GM21360 (cell line): ENCODE measurements at regions not wholly inside any gene's neighbourhood (a gene's known extent, or its start where the extent isn't known, plus 50 kb on each side); places are given as distances from the start of the nearest gene placed in this dataset.
"Not testable (repeated sequence)": the region's sequence is repeated elsewhere in the genome, so short reads cannot be mapped to it uniquely, and the experiment has no call there.

ENCODE experiments used
- ATAC-seq: cut with Tn5 transposase; IDR thresholded peaks from one replicate; pipeline ENCODE4 v1.9.1; 2021; ENCODE audit warnings: mild to moderate bottlenecking, moderate library complexity; ENCODE audit not compliant: unreplicated experiment

DNA sequence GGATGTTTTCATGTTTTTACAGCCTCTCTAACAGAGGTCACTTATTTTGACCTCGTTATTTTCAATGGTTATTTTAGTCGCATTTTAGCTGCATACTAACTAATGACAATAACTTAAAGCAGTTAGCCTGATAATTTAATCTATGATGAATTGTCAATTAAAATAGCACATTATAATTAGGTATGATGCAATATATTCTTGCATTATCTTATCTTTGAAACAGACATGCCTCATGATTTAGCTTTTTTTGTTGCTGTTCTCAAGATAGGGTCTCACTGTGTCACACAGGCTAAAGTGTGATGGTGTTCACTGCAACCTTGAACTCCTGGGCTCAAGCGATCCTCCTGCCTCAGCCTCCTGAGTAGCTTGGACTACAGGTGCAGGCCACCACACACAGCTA lies 126.4 kb downstream of the KBTBD2 start:
- no peak for ATAC-seq

GRCh38 chr7:32762925-32763293 lies 128.7 kb downstream of the KBTBD2 start:
- ATAC-seq = no peak

- ATAC-seq = not testable (repeated sequence)
Observed at GRCh38 chr7:32762206-32762924, 129.2 kb downstream of the KBTBD2 start.

DNA sequence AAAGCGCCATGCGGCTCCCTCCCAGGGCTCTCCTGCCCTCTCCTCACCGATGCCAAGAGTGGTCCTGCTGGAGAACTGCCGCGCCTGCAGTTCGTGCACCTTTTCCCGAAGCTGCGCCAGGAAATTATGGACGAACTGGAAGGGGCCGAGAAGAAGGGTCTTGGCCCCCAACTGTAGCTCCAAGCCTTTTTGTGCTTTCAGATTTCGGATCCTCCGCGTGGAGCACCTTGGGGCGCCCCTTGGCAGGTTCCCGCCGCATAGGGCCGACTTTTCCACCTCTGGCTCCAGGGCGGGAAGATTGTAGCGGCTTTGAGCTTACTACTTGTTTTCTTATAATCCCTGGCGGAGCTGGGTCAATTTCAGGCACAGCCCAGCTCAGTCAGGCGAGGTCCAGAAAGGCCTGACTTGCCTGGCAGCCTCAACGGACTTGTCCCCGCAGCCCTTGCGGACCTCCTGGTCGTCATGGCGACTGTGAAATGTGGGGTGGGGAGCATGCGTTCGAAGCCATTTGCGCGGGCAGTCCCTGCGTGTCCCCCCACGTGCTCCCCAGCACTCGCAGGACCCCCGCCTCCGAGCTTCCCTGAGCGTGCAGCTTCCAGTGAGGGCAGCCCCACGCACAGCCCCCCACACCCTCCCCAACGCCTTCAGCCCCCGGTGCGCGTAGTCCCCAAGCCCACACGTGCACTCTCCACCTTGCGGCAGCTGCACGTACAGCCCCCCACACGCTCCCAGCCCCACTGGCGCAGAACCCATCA lies 129.9 kb downstream of the KBTBD2 start:
- no peak for ATAC-seq

DNA sequence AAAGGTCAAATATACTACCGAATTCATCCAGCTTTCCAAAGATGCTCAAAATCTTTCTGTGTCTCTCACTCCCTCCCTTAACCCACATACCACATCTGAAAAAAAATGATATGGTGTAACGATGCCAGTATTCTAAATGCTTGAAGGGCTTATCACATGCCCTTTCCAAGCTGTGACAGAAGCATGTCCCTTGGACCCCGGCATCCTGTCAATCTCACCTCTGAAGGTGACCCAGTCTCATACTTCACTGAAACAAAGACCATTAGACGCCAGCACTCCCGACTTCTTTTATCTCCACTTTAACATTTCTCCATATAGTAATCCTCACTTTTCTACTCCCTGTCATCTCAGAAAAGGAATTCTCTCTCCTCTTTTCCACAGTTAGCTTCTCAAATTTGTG lies 130.8 kb downstream of the KBTBD2 start:
- ATAC-seq = not testable (repeated sequence)

- not testable (repeated sequence) for ATAC-seq
Observed at GRCh38 chr7:32759859-32760258, 131.7 kb downstream of the KBTBD2 start.

- ATAC-seq = not testable (repeated sequence)
Observed at GRCh38 chr7:32753872-32754271, 137.7 kb downstream of the KBTBD2 start.

- ATAC-seq = not testable (repeated sequence)
Observed at GRCh38 chr7:32748337-32748736, 143.2 kb downstream of the KBTBD2 start.

- ATAC-seq = not testable (repeated sequence)
Observed at GRCh38 chr7:32747443-32748148, 144.0 kb downstream of the KBTBD2 start.

GRCh38 chr7:32741853-32742476 lies 149.6 kb downstream of the KBTBD2 start:
- not testable (repeated sequence) for ATAC-seq

GRCh38 chr7:32739749-32740148 lies 151.8 kb downstream of the KBTBD2 start:
- not testable (repeated sequence) for ATAC-seq

- ATAC-seq = not testable (repeated sequence)
Observed at GRCh38 chr7:32738390-32738789, 153.2 kb downstream of the KBTBD2 start.

- not testable (repeated sequence) for ATAC-seq
Observed at GRCh38 chr7:32732767-32733166, 158.8 kb downstream of the KBTBD2 start.

DNA sequence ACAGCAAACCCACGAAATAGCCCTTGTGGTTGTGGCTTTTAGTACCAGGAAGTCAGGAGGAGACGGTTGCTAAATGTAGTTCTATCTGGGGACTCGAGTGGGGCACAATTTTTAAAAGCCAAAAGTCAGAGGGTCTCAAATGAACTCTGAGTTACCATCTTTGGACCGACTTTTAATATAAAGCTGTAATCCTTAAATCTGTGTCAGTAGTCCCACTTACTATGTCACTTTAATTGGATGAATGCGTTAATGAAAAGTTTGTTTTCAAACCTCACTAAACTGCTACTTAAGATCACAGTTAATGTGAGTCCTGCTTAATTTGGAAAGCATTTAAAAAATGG lies 162.3 kb downstream of the KBTBD2 start:
- ATAC-seq = not testable (repeated sequence)

- ATAC-seq = peak; percentile 70
Observed at GRCh38 chr7:32728412-32729334, 162.9 kb downstream of the KBTBD2 start.

DNA sequence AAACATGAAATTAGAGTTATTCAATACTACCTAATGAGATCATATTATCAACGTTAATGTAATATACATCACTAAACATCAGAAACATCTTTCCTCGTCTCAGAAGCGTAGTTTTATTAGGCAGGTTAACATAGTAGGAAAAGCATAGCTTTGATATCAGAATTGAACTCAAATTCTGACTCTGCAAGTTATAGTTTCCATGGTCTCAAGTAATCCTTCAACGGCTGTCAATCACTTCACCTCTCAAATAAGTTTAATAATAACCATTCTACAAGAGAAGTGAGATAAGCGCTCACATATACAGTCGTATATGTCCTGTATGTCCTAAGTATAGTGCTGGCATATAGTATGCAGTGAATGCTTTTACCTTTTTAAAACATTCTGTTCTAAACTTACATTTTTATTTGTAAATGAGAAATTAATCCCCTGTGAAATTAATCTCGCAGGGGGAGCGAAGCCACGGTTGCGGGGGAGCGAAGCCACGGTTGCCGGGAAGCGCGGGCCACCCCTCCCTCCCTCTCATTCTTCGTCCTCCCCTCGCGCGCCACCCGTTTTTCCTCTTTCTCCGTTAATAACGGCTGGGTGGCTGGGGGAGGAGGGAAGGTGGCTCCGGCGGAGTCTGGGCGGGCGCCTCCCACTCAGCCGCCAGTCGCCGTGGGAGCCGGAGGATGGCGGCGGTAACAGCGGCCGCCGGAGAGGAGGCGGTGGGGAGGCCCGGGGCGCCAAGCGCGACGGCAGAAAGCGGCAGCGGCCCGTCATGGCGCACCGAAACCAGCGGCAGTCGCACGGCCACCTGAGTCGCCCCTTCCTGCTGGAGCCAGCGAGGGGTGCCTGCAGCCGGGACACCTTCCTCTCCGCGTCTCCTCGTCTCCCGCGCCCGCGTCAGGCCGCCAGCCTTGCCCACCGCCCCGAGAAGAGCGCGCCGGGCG lies 163.8 kb downstream of the KBTBD2 start:
- peak; percentile 58 for ATAC-seq

- ATAC-seq = not testable (repeated sequence)
Observed at GRCh38 chr7:32722837-32723236, 168.7 kb downstream of the KBTBD2 start.

DNA sequence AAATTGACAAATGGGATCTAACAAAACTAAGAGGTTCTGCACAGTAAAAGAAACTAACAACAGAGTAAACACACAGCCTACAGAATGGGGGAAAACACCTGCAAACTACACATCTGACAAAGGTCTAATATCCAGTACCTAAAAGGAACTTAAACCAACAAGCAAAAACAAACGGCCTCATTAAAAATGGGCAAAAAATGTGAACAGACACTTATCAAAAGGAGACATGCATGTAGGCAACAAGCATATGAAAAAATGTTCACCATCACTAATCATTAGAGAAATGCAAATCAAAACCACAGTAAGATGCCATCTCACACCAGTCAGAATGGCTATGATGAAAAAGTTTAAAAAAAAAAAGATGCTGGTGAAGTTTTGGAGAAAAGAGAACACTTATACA lies 197.4 kb downstream of the KBTBD2 start:
- no peak for ATAC-seq
